Embryonic facial prominence (tissue), 1 donor: ENCODE measurements at regions not wholly inside any gene's neighbourhood (a gene's known extent, or its start where the extent isn't known, plus 50 kb on each side); places are given as distances from the start of the nearest gene placed in this dataset.

Source experiments
- DNase-seq: peaks from one replicate; pipeline ENCODE4 v3.0.0-alpha.2; 2016; ENCODE audit errors: extremely low spot score

- no peak for DNase-seq
Measured at GRCh38 chr5:63726496-63726895, 235.7 kb downstream of the HTR1A start.

GRCh38 chr5:63719147-63719546, 243.1 kb downstream of the HTR1A start:
- DNase-seq: no peak

GRCh38 chr5:63700241-63700640, 262.0 kb downstream of the HTR1A start:
- DNase-seq: no peak

GRCh38 chr5:63697811-63698210, 264.4 kb downstream of the HTR1A start:
- DNase-seq: no peak

GRCh38 chr5:63690546-63690945, 271.7 kb downstream of the HTR1A start:
- DNase-seq: no peak

- no peak for DNase-seq
Measured at GRCh38 chr5:63687854-63688516, 274.3 kb downstream of the HTR1A start.

GRCh38 chr5:63686938-63687337, 275.3 kb downstream of the HTR1A start:
- DNase-seq: no peak

GRCh38 chr5:63686181-63686580, 276.1 kb downstream of the HTR1A start:
- DNase-seq: no peak

GRCh38 chr5:63685454-63685853, 276.8 kb downstream of the HTR1A start:
- DNase-seq: no peak

- no peak for DNase-seq
Measured at GRCh38 chr5:63674881-63675280, 287.4 kb downstream of the HTR1A start.

- DNase-seq: no peak
Measured at GRCh38 chr5:63655043-63655442, 307.2 kb downstream of the HTR1A start.

GRCh38 chr5:63650581-63650980, 311.7 kb downstream of the HTR1A start:
- no peak for DNase-seq

- DNase-seq: no peak
Measured at GRCh38 chr5:63648376-63648775, 313.9 kb downstream of the HTR1A start.

GRCh38 chr5:63629951-63630630, 332.2 kb downstream of the HTR1A start:
- DNase-seq: no peak

GRCh38 chr5:63613442-63613841, 348.8 kb downstream of the HTR1A start:
- no peak for DNase-seq

GRCh38 chr5:63603996-63604395, 358.2 kb downstream of the HTR1A start:
- no peak for DNase-seq

- DNase-seq: no peak
Measured at GRCh38 chr5:63602971-63603370, 359.3 kb downstream of the HTR1A start.

- DNase-seq: no peak
Measured at GRCh38 chr5:63596254-63596653, 366.0 kb downstream of the HTR1A start.

- peak; percentile 2 for DNase-seq
Measured at GRCh38 chr5:63573380-63573779, 388.9 kb downstream of the HTR1A start.

GRCh38 chr5:63572740-63573139, 389.5 kb downstream of the HTR1A start:
- no peak for DNase-seq

- DNase-seq: no peak
Measured at GRCh38 chr5:63570752-63571151, 391.5 kb downstream of the HTR1A start.

- no peak for DNase-seq
Measured at GRCh38 chr5:63564789-63565188, 397.5 kb downstream of the HTR1A start.
